ENCODE measurements at regions not wholly inside any gene's neighbourhood (a gene's known extent, or its start where the extent isn't known, plus 50 kb on each side); places are given as distances from the start of the nearest gene placed in this dataset.
"Not testable (repeated sequence)": the region's sequence is repeated elsewhere in the genome, so short reads cannot be mapped to it uniquely, and the experiment has no call there.

DNA sequence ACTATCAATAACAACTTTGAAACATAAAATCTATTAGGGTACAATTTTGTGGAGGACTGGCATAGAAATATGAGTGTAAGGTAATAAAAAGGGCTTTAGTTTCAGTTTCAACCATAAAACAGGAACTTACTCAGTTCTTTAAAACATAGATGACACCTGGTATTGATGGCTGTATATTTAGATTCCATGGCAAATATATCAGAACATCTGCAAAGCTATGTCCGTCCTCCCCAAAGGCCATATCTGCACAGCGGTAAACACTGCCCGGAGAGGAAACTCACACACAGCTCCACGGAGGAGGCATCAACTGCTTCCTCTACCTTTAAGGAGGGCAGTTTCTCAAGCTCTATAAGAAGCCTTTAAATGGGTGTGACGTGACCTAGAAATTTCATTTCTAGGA is 993.3 kb downstream of the BRD1 start:
- DNase-seq: no peak

DNA sequence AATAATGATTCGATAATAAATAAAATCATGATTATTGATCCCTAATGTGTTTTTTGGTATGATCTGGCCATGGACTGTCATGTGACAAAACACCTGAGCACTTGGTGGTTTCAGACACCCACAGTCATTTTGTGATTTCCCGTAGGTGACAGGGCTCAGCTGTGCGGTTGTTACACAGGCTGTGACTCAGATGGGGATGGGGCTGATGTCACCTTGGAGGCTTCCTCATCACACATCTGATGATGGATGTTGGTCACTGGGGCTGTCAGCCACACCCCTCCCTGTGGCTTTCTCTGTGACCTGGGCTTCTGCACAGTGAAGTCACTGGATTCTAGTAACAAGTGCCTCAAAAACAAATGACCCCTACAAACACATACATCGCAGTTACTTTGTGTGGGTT is 995.1 kb downstream of the BRD1 start:
- no peak for DNase-seq

DNA sequence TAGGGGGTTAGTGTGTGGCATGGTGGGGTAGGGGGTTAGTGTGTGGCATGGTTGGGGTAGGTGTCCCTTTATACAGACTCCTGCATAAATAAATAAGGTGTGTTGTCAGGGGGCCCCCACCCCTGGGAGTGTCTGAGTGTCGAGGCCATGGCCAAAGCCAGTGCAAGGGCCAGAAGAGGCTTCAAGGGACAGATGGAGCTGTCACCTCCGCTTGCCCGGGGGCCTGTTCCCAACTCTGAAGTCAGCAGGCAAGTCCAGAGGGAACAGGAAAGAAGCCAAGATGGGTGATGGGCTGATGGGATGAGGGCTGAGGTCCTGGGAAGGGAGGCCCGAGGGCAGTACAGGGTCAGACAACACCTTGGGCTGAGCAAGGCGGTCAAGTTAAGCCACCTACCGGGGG is 997.8 kb downstream of the BRD1 start:
- DNase-seq: no peak

DNA sequence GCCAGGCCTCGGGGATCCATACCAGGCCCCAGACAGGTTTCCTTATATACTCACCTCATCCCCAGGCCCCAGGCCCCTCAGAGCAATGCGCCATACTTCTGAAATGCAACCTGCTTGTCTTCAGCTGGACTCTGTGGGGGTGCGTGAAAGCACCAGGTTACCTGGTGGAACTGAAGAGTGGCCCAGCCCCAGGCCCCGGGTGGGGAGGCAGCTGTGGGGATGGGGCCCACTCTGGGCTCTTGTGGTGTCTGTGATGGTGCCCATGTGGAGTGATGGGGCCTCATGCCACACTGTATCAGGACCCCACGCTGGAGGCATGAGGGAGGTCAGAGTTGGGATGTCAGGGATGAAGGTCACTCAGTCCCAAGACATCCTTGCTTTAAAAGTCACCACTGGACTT is 999.0 kb downstream of the BRD1 start:
- no peak for DNase-seq

DNA sequence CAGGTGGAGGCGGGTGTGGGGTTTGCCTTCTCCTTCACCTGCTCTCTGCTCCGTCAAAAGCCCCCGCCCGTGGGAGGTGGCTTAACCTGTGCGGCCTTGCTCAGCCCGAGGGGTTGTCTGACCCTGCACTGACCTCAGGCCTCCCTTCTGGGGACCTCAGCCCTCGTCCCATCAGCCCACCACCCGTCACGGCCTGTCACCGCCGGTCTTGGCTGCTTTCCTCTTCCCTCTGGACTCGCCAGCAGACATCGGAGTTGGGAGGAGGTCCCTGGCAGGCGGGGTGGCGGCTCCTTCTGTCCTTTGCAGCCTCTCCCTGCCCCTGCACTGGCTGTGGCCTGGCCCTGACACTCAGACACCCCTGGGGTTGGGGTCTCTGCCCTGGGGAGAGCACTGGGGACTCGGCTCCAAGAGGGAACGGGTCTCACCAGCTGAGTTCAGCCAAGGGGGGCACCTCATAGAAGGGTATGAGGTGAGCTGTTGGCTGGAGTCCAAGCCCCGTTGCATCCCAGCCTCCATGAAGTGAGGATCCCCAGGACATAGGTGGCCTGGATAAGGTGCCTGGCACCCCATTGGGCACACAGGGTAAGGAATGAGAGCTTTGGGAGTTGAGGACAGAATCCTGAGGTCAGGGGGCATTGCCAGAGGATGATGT is 999.6 kb downstream of the BRD1 start:
- no peak for DNase-seq

DNA sequence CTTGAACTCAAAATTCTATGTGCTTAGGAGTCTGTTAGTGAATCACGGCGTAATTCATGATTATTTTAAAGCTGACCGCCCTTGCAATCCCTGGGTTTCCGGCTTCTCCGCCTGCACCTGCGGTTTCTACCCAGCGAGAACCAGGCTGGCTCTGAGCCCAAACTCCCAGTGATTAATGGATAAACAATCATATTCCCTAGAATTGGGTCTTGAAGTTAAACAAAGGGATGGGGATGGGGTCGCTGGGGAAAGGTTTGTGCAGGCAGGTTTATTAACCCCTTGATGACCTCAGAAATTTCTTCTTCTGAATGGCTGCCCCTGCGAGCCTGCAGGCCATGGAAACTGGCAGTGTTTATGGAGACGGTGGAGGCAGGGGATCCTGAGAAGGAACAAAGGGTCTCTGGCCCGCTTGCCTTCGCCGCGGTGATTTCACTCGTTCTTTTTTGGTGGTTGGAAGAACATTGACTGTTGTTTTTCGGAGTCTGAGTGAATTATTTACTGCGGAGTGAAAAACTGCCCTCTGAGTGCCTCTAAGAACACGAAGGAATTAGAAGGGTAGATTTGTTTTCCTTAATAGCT is 1000.3 kb downstream of the BRD1 start:
- no peak for DNase-seq

GRCh38 chr22:48826546-48826945 is 1001.1 kb downstream of the BRD1 start:
- DNase-seq: no peak

- DNase-seq: no peak
Measured at GRCh38 chr22:48825802-48826520, 1001.7 kb downstream of the BRD1 start.

GRCh38 chr22:48824712-48825651 is 1002.7 kb downstream of the BRD1 start:
- DNase-seq: no peak

GRCh38 chr22:48823941-48824340 is 1003.7 kb downstream of the BRD1 start:
- DNase-seq: no peak

DNA sequence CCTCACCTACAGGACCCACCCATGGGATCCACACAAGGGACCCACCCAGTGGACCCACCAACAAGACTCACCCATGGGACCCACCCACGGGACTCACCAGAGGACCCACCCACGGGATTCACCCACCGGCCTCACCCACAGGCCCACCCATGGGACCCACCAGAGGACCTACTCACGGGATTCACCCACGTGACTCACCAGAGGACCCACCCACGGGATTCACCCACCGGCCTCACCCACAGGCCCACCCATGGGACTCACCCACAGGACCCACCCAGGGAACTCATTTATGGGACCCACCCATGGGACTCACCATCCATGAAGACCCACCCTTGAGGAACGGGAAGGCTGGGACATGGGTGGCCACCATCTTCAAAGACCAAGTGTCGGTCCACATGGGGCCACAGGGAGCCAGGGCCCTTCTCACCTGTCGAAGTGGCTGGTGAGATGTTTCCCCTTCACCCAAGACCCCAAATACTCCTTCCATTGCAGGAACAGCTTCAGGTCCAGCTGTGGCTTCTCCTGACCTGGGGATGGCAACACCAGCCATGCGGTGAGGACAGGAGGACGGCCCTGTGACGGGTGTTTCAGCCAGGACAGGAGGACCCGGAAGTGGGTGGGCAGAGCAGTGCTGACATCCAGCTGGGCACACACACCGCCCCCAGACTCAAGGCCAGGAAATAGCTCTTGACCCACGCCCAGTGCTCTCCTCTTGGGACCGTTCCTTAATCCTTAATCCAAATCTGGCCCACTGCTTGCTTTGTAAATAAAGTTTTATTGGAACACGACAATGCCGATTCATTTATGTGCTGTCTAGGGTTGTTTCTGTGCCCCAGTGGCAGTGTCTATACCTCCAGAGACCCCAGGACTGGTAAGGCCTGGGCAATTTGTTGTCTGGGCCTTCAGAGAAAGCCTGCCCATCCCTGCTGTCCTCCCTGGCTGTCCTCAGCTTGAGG is 1005.1 kb downstream of the BRD1 start:
- no peak for DNase-seq

GRCh38 chr22:48821727-48822126 is 1005.9 kb downstream of the BRD1 start:
- DNase-seq: no peak

DNA sequence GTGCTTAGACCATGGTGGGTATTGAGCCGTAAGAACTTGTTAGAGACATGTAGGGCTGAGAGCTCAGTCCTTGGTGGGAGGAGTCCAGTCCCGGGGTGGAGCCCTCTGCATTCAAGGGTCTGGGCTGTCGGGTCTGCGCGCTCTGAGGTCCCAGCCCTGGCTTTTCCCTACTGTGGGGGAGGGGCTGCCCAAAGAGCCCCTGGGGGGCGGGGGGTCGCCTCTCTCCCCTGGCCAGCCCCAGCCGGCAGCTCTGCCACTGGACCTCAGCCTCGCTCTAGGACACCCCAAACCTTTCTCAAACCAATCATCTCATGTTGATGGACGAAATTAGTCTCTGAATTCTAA is 1006.4 kb downstream of the BRD1 start:
- DNase-seq: no peak

DNA sequence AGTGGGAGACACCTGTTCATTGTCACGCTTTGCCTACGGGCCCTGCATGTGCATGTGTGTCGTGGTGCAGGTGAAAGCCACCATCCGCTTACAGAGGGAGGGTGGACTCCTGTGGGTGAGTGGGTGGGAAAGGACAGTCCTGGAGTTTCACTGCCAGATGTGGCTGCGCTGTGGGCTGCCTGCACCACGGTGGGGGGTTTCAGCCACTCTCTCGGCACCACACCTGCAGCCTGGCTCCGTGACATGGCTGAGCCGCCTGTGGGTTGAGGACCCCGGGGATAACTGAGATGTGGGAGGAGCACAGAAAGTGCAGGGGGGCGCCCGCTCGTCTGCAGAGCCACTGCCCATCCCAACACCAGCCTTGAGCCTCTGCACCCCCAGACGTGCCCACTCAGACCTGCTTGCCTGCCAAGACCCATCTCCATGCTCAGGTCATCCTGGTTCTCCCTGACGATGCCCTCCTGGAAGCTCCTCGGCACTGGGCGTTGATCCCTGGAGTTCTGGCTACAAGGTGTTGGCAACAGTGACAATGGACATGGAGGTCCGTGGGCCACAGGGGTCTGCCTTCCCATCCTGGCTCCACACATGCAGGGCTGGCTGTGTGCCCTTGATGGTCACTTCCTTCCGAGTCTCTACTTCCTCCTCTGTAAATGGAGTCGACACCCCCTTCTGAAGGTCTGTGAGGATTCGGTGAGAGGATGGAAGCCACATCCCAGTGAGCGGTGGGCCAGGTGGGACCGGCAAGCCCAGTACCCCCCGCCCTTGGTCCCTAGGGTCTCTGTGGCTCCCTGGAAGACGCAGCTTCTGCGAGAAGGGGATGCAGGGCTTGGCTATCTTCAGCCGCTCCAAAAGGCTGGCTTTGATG is 1007.0 kb downstream of the BRD1 start:
- DNase-seq: no peak

GRCh38 chr22:48819961-48820360 is 1007.7 kb downstream of the BRD1 start:
- DNase-seq: no peak

DNA sequence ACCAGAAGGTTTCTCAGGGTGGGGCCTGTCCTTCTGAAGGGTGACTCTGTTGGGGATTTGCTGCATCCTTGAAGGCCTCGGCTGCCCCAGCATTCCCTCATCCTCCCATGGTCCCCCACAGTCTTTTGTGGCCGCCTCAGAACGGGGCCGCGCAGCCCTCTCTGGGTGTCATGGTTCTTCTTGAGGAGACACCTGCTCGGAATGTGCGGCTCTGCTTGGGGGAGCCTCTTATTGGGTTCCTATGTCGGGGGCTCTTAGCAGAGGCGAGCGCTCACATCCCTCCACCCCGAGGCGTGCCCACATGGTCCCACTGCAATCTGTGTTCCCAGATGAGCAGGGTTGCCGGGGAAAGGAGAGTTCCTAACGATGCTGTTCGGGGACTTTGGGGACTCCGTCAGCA is 1008.4 kb downstream of the BRD1 start:
- DNase-seq: no peak

GRCh38 chr22:48817491-48817890 is 1010.2 kb downstream of the BRD1 start:
- DNase-seq: not testable (repeated sequence)

- DNase-seq: no peak
Measured at GRCh38 chr22:48811885-48812284, 1015.8 kb downstream of the BRD1 start.

DNA sequence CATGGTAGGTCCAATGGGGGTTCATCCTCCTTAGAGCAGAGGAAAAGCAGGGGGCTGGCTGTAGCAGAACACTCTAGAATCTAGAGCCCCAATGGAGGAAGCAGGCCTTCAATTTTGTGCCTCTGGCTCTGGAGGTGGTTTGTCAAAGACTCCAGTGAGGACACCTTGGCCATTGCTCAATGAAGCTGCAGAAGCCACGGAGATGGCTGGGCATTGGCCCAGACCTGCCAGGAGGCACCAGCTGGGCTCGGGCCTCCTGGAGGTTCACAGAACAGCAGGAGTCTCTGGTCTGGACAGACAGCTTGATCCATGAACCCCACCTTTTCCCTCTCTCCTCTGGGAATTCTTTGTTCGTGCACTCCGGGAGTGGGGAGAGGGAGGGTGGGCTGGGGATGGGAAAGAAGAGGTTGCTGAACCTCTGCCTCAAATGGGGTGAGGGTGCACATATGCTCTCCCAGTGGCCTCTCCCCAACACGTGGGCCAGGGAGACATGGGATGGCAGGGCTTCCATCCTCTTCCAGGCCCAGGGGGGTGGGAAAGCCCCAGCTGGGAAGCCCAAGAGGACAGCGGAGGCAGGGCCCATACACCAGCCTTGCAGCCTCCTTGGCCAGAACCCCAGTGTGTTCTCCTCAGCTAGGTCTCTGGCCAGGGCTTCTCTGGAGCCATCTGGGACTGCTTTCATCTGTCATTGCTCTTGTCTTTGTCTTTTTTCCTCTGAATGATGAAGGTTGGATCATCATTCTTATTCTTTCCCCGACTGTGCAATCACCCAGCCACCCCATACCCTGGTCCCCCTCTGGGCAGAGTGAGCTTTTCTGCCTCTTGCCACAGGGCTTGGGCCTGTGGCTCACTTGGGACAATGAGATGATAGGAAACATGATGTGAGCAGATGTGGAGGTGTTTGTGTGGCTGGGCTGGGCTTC is 1019.4 kb downstream of the BRD1 start:
- no peak for DNase-seq

DNA sequence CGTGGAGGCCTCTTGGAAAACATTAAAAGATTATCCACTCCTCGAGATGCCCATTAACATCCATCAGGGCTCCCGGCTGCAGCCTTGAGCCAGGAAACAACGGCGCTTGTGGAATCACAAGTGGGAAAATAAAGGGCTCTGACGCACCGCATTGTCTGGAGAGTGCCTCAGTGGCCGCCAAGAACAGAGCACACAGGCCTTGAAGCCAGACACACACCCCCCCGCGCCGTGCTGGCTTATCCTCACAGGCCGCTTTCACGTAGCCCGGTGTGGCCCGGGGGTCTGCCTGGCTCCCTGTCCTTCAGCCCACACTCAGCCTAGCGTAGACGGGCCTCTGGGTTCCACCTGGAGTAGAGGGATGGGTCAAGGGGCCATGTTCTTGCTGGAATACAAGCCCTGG is 1020.5 kb downstream of the BRD1 start:
- DNase-seq: no peak

All from NCI-H187 (cell line).